HG02798 (cell line): ENCODE measurements at regions not wholly inside any gene's neighbourhood (a gene's known extent, or its start where the extent isn't known, plus 50 kb on each side); places are given as distances from the start of the nearest gene placed in this dataset.

Source experiments
- ATAC-seq: cut with Tn5 transposase; IDR thresholded peaks from one replicate; pipeline ENCODE4 v1.9.1; 2021; ENCODE audit warnings: mild to moderate bottlenecking; ENCODE audit not compliant: unreplicated experiment, poor library complexity

GRCh38 chr4:138311771-138312535 lies 69.8 kb upstream of the SLC7A11 start:
- no peak for ATAC-seq

DNA sequence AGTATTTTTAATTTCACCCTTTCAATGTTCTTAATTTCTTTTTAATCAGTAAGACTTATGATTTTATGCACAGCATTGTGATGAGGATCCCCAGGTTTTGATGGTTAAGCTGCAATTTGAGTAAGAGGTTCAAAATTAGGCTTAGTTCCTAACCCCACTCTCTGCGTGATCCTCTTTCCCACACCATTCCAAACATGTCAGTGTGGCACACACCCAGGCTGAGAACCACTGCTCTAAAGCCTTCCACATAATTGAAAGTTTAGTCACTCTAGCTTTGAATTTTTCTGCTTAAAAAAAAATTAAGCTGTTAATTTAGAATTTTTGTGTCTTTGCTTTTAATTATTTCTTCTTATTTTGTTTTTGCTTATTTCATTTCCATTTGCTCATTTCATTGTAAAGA lies 68.8 kb upstream of the SLC7A11 start:
- ATAC-seq, result no peak

- ATAC-seq, result no peak
Observed at GRCh38 chr4:138310498-138310897, 68.3 kb upstream of the SLC7A11 start.

DNA sequence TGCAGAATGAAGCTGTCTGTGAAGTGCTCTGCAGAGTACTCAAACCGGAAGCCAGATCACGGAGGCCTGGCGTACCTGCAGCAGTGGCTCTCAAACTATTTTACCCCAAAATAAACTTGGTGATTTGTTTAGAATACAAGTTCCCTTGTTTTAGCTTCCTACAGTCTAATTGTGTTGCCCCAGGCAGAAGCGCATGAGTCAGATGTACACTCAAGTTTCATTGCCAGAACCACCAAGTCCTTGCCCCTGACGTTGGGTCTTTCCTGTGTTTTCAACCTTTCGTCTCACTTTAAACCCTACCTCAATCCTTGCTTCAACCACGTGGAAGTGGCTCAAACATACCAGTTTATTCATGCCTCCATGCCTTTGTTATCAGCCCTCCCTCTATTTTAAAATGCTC lies 66.2 kb upstream of the SLC7A11 start:
- ATAC-seq, result no peak

- ATAC-seq, result no peak
Observed at GRCh38 chr4:138307319-138307718, 65.2 kb upstream of the SLC7A11 start.

DNA sequence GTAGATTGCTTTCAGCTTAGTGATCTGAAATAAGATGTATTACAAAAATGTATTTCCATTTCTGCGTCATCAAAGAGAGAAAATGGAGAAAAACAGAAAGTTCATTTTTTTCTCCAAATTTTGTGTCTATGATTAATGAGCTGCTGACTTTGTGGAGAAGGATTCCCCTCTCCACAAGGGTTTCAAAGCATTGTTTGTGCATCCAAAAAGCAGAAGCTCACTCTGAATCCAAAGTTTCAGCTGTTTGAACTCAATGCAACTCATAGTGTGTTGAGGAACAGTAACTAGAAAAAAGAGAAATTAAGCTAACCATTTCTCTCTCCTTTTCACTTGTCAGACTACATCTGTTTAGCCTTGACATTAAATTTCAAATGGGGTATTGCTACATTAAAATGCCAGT lies 62.9 kb upstream of the SLC7A11 start:
- no peak for ATAC-seq

DNA sequence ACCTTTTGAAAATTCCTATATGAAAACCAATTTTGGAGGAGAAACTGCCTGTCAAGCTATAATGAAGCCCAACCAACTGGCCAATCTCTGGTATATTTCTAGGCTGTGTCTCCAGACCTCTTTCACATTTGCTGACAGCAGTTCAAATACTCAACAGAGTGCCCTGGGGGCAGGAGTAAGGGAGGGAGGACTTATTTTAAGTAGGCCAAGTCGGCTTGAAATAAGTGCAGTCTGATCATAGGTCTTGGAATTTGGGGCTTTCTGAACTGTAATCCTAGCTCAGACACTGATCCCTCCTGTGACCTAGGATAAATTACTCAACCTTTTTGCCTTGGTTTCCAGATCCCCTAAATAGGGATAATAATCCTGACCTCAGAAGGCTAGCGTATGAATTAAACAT lies 59.4 kb upstream of the SLC7A11 start:
- no peak for ATAC-seq

GRCh38 chr4:138300616-138301015 lies 58.5 kb upstream of the SLC7A11 start:
- no peak for ATAC-seq

DNA sequence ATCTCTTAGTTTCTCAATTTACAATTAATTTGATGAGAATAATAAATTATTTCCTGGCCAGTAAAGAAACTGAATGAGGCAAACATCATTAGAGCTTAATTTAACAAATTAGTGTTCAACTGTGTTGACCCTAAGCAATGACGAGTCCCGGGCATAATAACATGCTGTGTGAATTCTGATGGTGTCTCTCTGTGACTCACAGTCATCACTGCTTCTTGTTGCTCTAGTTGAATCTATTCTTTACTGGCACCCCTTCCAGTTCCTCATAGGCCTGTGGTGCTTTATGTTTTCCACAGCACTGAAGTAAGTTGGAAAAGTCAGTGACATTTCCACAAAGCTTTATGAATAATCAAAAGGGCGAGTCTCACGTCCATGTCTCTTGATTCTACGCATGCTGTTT lies 57.7 kb upstream of the SLC7A11 start:
- no peak for ATAC-seq

DNA sequence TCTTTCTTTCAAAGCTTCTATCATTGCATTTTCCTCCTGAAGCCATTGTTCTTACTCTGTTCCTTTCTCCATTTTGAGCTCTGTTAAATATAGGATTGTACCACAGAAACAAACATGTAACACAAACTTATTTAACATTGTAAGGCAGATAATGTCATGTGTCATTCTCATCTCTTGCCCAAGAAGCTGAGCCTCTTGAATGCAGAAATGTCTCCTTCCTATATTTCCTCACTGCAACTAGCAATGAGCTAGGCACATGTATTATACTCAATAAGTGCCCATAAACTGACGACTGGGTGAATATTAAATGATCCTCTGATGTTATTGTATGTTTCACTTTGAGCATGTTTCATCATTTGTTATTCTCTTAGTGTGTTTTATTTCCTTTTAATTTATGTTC lies 56.7 kb upstream of the SLC7A11 start:
- ATAC-seq, result no peak

DNA sequence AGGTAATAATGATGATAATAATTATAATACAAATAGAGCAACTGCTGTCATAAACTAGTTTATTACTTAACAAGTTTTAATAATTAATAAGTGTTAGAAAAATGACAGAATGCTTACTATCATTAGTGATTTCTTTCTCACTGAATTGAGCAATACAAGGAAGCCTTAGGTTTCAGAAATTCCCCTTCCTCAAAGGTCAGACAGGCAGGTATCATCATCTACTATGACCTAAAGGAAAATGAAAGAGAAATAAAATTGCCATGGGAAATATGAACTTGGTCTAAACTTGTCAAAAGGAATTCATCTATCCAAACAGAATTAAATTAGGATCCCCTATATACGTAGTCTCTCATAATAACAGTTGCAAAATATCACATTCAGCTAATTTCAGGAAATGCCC lies 56.3 kb upstream of the SLC7A11 start:
- no peak for ATAC-seq

DNA sequence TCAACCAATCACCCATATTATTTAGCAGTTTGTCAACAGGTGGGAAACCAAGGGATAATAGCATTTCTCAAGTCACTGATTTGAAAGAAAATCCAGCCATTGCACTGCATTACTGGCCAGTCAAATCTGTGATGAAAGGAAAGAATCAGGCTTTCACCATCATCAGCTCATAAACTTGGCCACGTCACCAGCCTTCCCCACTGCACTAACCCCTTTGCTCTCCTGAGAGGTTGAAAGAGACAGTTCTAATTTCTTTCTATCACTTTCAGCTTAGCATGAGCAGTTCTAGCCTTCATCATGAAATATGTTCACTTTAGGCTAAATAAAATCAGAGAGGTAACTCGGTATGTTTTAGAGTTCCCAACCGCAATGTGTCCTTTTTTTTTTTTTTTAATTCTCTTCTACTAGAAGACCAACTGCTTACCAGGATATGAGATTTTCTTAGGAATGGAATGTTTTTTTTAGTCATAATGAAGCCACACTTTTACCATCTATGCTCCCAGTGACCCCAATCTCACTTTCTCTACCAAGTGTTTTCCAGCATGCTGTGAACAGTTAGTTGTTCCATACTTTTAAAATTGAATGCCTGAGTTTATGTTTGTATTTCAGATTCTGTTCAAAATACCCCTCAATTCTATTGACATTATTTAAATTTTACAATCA lies 55.7 kb upstream of the SLC7A11 start:
- no peak for ATAC-seq

GRCh38 chr4:138292321-138292720 lies 50.2 kb upstream of the SLC7A11 start:
- no peak for ATAC-seq
